ENCODE measurements at regions not wholly inside any gene's neighbourhood (a gene's known extent, or its start where the extent isn't known, plus 50 kb on each side); places are given as distances from the start of the nearest gene placed in this dataset.
A peak's percentile ranks its signal among the peaks of the same experiment; 100 is the strongest.

- DNase-seq, result peak; percentile 35 to 37
- Histone ChIP-seq H3K36me3 (no peaks in the 10 kb centered on the region), H3K27me3 (no peaks in the 10 kb centered on the region), H3K4me1 (peaks cover 49 to 60% of the 10 kb centered on the region in 2 donors), H3K4me3 (replicated peaks in 1 of 3) (no peak overlapping the region), H3K9me3 (no peaks in the 10 kb centered on the region), H3K27ac (peak overlapping the region; percentile 74 to 88 (median 76))
- peak in 1 of 2 donors; percentile 24 for TF ChIP-seq POLR2A (IDR thresholded peaks at IDR 0.05)
- TF ChIP-seq, protein P1, sequence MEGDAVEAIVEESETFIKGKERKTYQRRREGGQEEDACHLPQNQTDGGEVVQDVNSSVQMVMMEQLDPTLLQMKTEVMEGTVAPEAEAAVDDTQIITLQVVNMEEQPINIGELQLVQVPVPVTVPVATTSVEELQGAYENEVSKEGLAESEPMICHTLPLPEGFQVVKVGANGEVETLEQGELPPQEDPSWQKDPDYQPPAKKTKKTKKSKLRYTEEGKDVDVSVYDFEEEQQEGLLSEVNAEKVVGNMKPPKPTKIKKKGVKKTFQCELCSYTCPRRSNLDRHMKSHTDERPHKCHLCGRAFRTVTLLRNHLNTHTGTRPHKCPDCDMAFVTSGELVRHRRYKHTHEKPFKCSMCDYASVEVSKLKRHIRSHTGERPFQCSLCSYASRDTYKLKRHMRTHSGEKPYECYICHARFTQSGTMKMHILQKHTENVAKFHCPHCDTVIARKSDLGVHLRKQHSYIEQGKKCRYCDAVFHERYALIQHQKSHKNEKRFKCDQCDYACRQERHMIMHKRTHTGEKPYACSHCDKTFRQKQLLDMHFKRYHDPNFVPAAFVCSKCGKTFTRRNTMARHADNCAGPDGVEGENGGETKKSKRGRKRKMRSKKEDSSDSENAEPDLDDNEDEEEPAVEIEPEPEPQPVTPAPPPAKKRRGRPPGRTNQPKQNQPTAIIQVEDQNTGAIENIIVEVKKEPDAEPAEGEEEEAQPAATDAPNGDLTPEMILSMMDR (IDR thresholded peaks at IDR 0.05), result peak in 1 of 6 experiments; percentile 8
- intact Hi-C loops (cut with DNase I), result loop anchor here (5.0 to 10.0 kb wide), 3 partner anchors 53 to 303 kb away; partner anchors contain the start of gene TBL1XR1
- WGBS, 2 donors, result 13 to 22% methylated on average over 5 of the region's 5 CpGs
Observed at GRCh38 chr3:177357352-177358090, 160.2 kb upstream of the TBL1XR1 start.

DNA sequence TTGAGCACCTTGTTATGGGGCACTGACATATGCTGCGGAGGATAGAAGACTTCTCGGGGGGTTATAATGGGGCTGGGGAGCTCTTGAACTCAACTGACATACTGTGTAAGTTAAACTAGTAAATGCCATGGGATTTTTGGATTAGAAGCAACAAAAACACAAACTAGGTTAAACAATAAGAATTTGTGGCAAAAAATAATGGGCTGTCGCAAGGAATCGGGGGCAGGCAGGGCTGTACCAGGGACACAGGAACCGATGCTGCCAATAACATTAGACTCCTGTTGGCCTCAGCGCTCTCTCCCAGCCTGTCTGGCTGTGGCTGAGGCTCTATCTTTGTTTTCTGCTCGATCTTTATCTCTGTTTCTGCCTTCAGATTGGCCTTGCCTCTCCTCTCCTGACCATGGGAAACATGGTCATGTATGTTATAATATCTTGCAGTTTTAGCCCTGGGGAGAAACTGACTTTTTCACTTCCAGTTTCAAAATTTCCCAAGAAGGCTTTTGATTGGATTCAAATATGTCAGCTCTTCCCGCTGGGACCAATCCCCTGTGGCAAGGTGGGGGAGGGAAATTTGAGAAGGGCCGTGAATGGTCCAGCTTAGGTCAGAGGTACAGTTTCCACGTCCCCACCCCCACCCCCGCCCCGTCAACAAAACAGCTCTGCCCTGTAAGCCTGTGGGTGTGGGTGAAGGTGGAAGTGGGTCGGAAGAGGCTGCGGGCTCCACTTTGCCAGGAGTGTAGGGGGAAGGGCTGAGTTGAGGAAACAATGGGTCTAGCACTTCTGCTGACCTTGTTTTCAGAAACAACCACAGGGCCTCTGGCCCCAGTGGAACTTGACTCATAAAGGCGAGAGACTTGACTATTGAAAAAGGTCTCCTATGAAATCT lies 161.1 kb upstream of the TBL1XR1 start:
- Histone ChIP-seq H3K27ac (peak overlapping the region; percentile 74 to 88 (median 76)), H3K36me3 (no peaks in the 10 kb centered on the region), H3K4me3 (replicated peaks in 1 of 3) (peak overlapping the region in 1 of 3 donors; percentile 0), H3K4me1 (peaks cover 54 to 62% of the 10 kb centered on the region in 2 donors), H3K27me3 (no peaks in the 10 kb centered on the region), H3K9me3 (no peaks in the 10 kb centered on the region)
- WGBS, 2 donors, result 16 to 19% methylated on average over 15 of the region's 15 CpGs
- TF ChIP-seq POLR2A (IDR thresholded peaks at IDR 0.05), result no peak
- TF ChIP-seq, protein P1 (IDR thresholded peaks at IDR 0.05), result no peak
- intact Hi-C loops (cut with DNase I), result loop anchor here (5.0 to 10.0 kb wide), 3 partner anchors 54 to 304 kb away; partner anchors contain the start of gene TBL1XR1
- peak; percentile 64 to 67 for DNase-seq

DNA sequence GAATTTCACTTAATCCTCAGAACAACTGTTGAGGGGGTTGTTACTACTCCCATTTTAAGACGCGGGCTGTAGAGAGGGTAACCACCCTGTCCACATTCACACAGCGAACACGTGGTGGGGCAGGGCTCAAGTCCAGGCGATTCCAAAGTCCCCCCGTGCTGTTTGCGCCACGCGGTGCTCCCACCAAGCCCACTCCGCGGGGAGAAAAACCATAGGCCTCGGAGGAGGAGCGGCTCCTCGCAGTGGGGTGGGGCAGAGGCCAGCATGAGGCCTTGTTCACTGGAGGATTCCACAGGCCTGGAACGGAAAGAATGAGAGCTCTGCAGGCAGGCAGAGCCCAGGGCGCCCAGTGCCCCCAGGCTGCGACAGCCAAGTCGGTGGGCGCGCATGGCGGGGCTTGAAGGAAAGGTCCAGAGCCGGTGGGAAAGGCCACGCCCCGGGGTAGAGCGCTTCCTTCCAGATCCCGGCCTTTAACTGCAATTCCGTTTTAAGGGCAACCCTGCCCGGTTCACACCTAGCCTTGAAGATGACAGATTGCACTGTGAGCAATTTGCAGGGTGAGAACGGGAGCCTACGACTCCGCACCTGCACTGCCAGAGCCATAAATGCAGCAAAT lies 161.8 kb upstream of the TBL1XR1 start:
- intact Hi-C loops (cut with DNase I), result loop anchor here (5.0 to 10.0 kb wide), 3 partner anchors 54 to 304 kb away; partner anchors contain the start of gene TBL1XR1
- Histone ChIP-seq H3K27ac (peak overlapping the region; percentile 74 to 88 (median 76)), H3K27me3 (no peaks in the 10 kb centered on the region), H3K36me3 (no peaks in the 10 kb centered on the region), H3K9me3 (no peaks in the 10 kb centered on the region), H3K4me1 (peaks cover 54 to 62% of the 10 kb centered on the region in 2 donors), H3K4me3 (replicated peaks in 1 of 3) (peak overlapping the region in 1 of 3 donors; percentile 2)
- no peak for TF ChIP-seq POLR2A (IDR thresholded peaks at IDR 0.05)
- TF ChIP-seq, protein P1 (IDR thresholded peaks at IDR 0.05), result no peak
- 32 to 43% methylated on average over 22 to 31 of the region's 31 CpGs for WGBS, 2 donors
- DNase-seq, result peak; percentile 40 to 51

GRCh38 chr3:177359593-177360357 lies 162.5 kb upstream of the TBL1XR1 start:
- intact Hi-C loops (cut with DNase I), result loop anchor here (5.0 to 10.0 kb wide), 4 partner anchors 55 to 305 kb away; partner anchors contain the start of gene TBL1XR1
- Histone ChIP-seq H3K36me3 (no peaks in the 10 kb centered on the region), H3K4me1 (peaks cover 54 to 62% of the 10 kb centered on the region in 2 donors), H3K27ac (peak overlapping the region; percentile 74 to 93 (median 88)), H3K27me3 (no peaks in the 10 kb centered on the region), H3K9me3 (no peaks in the 10 kb centered on the region), H3K4me3 (replicated peaks in 1 of 3) (peak overlapping the region in 1 of 3 donors; percentile 2)
- peak; percentile 93 to 95 for DNase-seq
- peak in 1 of 2 donors; percentile 38 for TF ChIP-seq POLR2A (IDR thresholded peaks at IDR 0.05)
- TF ChIP-seq, protein P1 (IDR thresholded peaks at IDR 0.05), result peak in 2 of 6 experiments; percentile 21 to 25
- 1% methylated on average over 13 of the region's 40 CpGs for WGBS, 2 donors

All from thyroid gland (tissue), 4 donors.